HEK293 (cell line): ENCODE measurements at regions not wholly inside any gene's neighbourhood (a gene's known extent, or its start where the extent isn't known, plus 50 kb on each side); places are given as distances from the start of the nearest gene placed in this dataset.

Source experiments
- CTCF ChIA-PET: fragments of 350-600 bp; formaldehyde crosslinking; extraction: SDS; loops from one replicate; lab custom pipeline; 2021; ENCODE audit warnings: antibody characterized with exemption; lab: Yijun Ruan, JAX
- POLR2A ChIA-PET: fragments of 300-600 bp; formaldehyde crosslinking; extraction: SDS; loops from one replicate; lab custom pipeline; 2020; ENCODE audit warnings: antibody characterized with exemption, inconsistent platforms; lab: Yijun Ruan, JAX
- H3K27ac ChIP-seq: fragments of 200-500 bp; sonication (Bioruptor generic); 2 replicates; pipeline ENCODE4 v1.5.1; 2014; ENCODE audit warnings: low read depth, low read length, control low read depth, inconsistent platforms; ENCODE audit errors: extremely low read depth
- H3K36me3 ChIP-seq, 2 experiments: fragments of 200-500 bp in 1 of 2; sonication (Bioruptor generic) in 1 of 2; 1 replicate in 1 of 2; 2 replicates in 1 of 2; pipeline ENCODE4 v1.5.1; 2014 to 2017; ENCODE audit warnings: inconsistent platforms in 2 of 2, low read length in 2 of 2; ENCODE audit not compliant: control insufficient read depth in 2 of 2, insufficient read depth in 1 of 2
- H3K4me1 ChIP-seq: fragments of 200-500 bp; sonication (Bioruptor generic); 2 replicates; pipeline ENCODE4 v1.5.1; 2014; ENCODE audit warnings: mild to moderate bottlenecking, low read length, inconsistent platforms; ENCODE audit not compliant: control insufficient read depth, insufficient read depth
- H3K4me3 ChIP-seq: 2 replicates; pipeline ENCODE4 v1.5.1; 2011; ENCODE audit warnings: low read depth, mild to moderate bottlenecking, control low read depth, low read length, moderate library complexity
- H3K9me3 ChIP-seq: fragments of 200-500 bp; sonication (Bioruptor generic); 2 replicates; pipeline ENCODE4 v1.5.1; 2014; ENCODE audit warnings: low read depth, low read length, inconsistent platforms; ENCODE audit not compliant: control insufficient read depth, insufficient read depth
- CTCF ChIP-seq: fragments of 450-650 bp; formaldehyde crosslinking; IDR thresholded peaks from 2 replicates; pipeline ENCODE4 v1.5.1; 2016; ENCODE audit warnings: missing biosample characterization, missing genetic modification characterization
- GLI4 ChIP-seq: fragments of 450-650 bp; formaldehyde crosslinking; IDR thresholded peaks from 2 replicates; pipeline ENCODE4 v1.5.1; 2016; ENCODE audit warnings: missing biosample characterization, missing genetic modification characterization
- IKZF3 ChIP-seq: fragments of 450-650 bp; IDR thresholded peaks from 2 replicates; pipeline ENCODE4 v1.5.0; 2018; ENCODE audit warnings: missing biosample characterization, mild to moderate bottlenecking, missing genetic modification characterization, moderate library complexity
- KLF10 ChIP-seq: fragments of 450-650 bp; IDR thresholded peaks from 2 replicates; pipeline ENCODE4 v1.5.1; 2018; ENCODE audit warnings: missing biosample characterization, mild to moderate bottlenecking, missing genetic modification characterization
- PRDM6 ChIP-seq: fragments of 450-650 bp; formaldehyde crosslinking; IDR thresholded peaks from 2 replicates; pipeline ENCODE4 v1.5.1; 2017; ENCODE audit warnings: missing biosample characterization, missing genetic modification characterization
- YY2 ChIP-seq: fragments of 450-650 bp; formaldehyde crosslinking; IDR thresholded peaks from 2 replicates; pipeline ENCODE4 v1.5.1; 2016; ENCODE audit warnings: missing biosample characterization, missing genetic modification characterization
- ZNF148 ChIP-seq: fragments of 450-650 bp; formaldehyde crosslinking; IDR thresholded peaks from 2 replicates; pipeline ENCODE4 v1.5.0; 2017; ENCODE audit warnings: missing biosample characterization, missing genetic modification characterization, borderline replicate concordance
- ZNF157 ChIP-seq: fragments of 450-650 bp; formaldehyde crosslinking; IDR thresholded peaks from 2 replicates; pipeline ENCODE4 v1.5.1; 2016; ENCODE audit warnings: missing biosample characterization, missing genetic modification characterization
- ZNF280C ChIP-seq: fragments of 450-650 bp; formaldehyde crosslinking; IDR thresholded peaks from 2 replicates; pipeline ENCODE4 v1.5.1; 2016; ENCODE audit warnings: missing biosample characterization, missing genetic modification characterization
- ZNF292 ChIP-seq: fragments of 450-650 bp; formaldehyde crosslinking; IDR thresholded peaks from 2 replicates; pipeline ENCODE4 v1.5.1; 2016; ENCODE audit warnings: low read depth, missing biosample characterization, missing genetic modification characterization, borderline replicate concordance
- ZNF311 ChIP-seq: fragments of 450-650 bp; formaldehyde crosslinking; IDR thresholded peaks from 2 replicates; pipeline ENCODE4 v1.5.1; 2017; ENCODE audit warnings: missing biosample characterization, missing genetic modification characterization, borderline replicate concordance
- ZNF362 ChIP-seq: fragments of 450-650 bp; formaldehyde crosslinking; IDR thresholded peaks from 2 replicates; pipeline ENCODE4 v1.5.1; 2016; ENCODE audit warnings: missing biosample characterization, missing genetic modification characterization
- ZNF366 ChIP-seq: fragments of 450-650 bp; formaldehyde crosslinking; conservative IDR thresholded peaks from 2 replicates; pipeline ENCODE4 v1.5.1; 2016; ENCODE audit warnings: missing biosample characterization, missing genetic modification characterization
- ZNF560 ChIP-seq: fragments of 450-650 bp; formaldehyde crosslinking; IDR thresholded peaks from 2 replicates; pipeline ENCODE4 v1.5.1; 2017; ENCODE audit warnings: missing biosample characterization, missing genetic modification characterization, borderline replicate concordance
- ZNF677 ChIP-seq: fragments of 450-650 bp; IDR thresholded peaks from 2 replicates; pipeline ENCODE4 v1.5.0; 2018; ENCODE audit warnings: missing biosample characterization, mild to moderate bottlenecking, missing genetic modification characterization, moderate library complexity
- ZNF776 ChIP-seq: fragments of 450-650 bp; formaldehyde crosslinking; IDR thresholded peaks from 2 replicates; pipeline ENCODE4 v1.5.0; 2017; ENCODE audit warnings: missing biosample characterization, missing genetic modification characterization, borderline replicate concordance

GRCh38 chr11:15780382-15780781, 576.0 kb downstream of the SOX6 start:
- H3K4me1 ChIP-seq, result no peaks in the 10 kb centered on the region
- H3K9me3 ChIP-seq, result no peaks in the 10 kb centered on the region
- ChIA-PET CTCF (interaction anchor here (0.8 to 1.1 kb wide), 2 partner anchors 28 to 39 kb away, joined by 3 read pairs; no protein-coding TSS in a partner anchor), POLR2A (no interaction called here)
- H3K27ac ChIP-seq, result no peak overlapping the region
- no peaks in the 10 kb centered on the region for H3K36me3 ChIP-seq
- TF ChIP-seq PRDM6, result no peak
- no peak for TF ChIP-seq ZNF148 (tag by site-specific recombination)
- no peak for TF ChIP-seq ZNF311 (tag by site-specific recombination)
- no peak overlapping the region for H3K4me3 ChIP-seq

- H3K27ac ChIP-seq, result no peak overlapping the region
- no peak overlapping the region for H3K4me3 ChIP-seq
- no peaks in the 10 kb centered on the region for H3K9me3 ChIP-seq
- CTCF ChIA-PET, result interaction anchor here (0.8 kb wide), 1 partner anchor 28 kb away, joined by 3 read pairs; no protein-coding TSS in a partner anchor
- no peaks in the 10 kb centered on the region for H3K36me3 ChIP-seq
- no peaks in the 10 kb centered on the region for H3K4me1 ChIP-seq
- TF ChIP-seq CTCF (tag by site-specific recombination) (no peak), ZNF280C (no peak), KLF10 (tag by site-specific recombination) (no peak), ZNF677 (tag by site-specific recombination) (no peak), GLI4 (tag by site-specific recombination) (no peak), ZNF776 (tag by site-specific recombination) (no peak)
- POLR2A ChIA-PET, result no interaction called here
These were observed 575.5 kb downstream of the SOX6 start for GRCh38 chr11:15780837-15781236.

GRCh38 chr11:15783619-15784018, 572.7 kb downstream of the SOX6 start:
- Histone ChIP-seq H3K4me3 (no peak overlapping the region), H3K27ac (no peak overlapping the region), H3K4me1 (no peaks in the 10 kb centered on the region), H3K36me3 (no peaks in the 10 kb centered on the region), H3K9me3 (no peaks in the 10 kb centered on the region)
- ChIA-PET POLR2A (no interaction called here), CTCF (interaction anchor here (2.0 kb wide), 1 partner anchor 12 kb away, joined by 6 read pairs; no protein-coding TSS in a partner anchor)
- TF ChIP-seq ZNF560 (tag by site-specific recombination) (no peak), ZNF362 (tag by site-specific recombination) (no peak), ZNF280C (no peak), CTCF (tag by site-specific recombination) (no peak), ZNF292 (tag by site-specific recombination) (no peak), ZNF157 (tag by site-specific recombination) (no peak), ZNF366 (tag by site-specific recombination) (no peak), YY2 (tag by site-specific recombination) (no peak), IKZF3 (tag by site-specific recombination) (no peak)
